HK-2 (cell line): ENCODE measurements at regions not wholly inside any gene's neighbourhood (a gene's known extent, or its start where the extent isn't known, plus 50 kb on each side); places are given as distances from the start of the nearest gene placed in this dataset.

Experiments
- DNase-seq: peaks from one replicate; pipeline ENCODE4 v3.0.0-alpha.2; 2018; ENCODE audit not compliant: unreplicated experiment

- DNase-seq, result no peak
Measured at GRCh38 chr1:81618376-81618775, 182.4 kb upstream of the ADGRL2 start.

- DNase-seq, result no peak
Measured at GRCh38 chr1:81617308-81617967, 183.3 kb upstream of the ADGRL2 start.

- no peak for DNase-seq
Measured at GRCh38 chr1:81613803-81614202, 186.9 kb upstream of the ADGRL2 start.

GRCh38 chr1:81607924-81608323 lies 192.8 kb upstream of the ADGRL2 start:
- DNase-seq, result no peak

- no peak for DNase-seq
Measured at GRCh38 chr1:81607086-81607485, 193.6 kb upstream of the ADGRL2 start.

GRCh38 chr1:81606656-81607055 lies 194.1 kb upstream of the ADGRL2 start:
- no peak for DNase-seq

- no peak for DNase-seq
Measured at GRCh38 chr1:81605023-81605422, 195.7 kb upstream of the ADGRL2 start.

- DNase-seq, result no peak
Measured at GRCh38 chr1:81600878-81601622, 199.7 kb upstream of the ADGRL2 start.

- no peak for DNase-seq
Measured at GRCh38 chr1:81600363-81600762, 200.4 kb upstream of the ADGRL2 start.

- DNase-seq, result no peak
Measured at GRCh38 chr1:81598623-81599022, 202.1 kb upstream of the ADGRL2 start.

GRCh38 chr1:81597720-81598426 lies 202.9 kb upstream of the ADGRL2 start:
- DNase-seq, result no peak

- no peak for DNase-seq
Measured at GRCh38 chr1:81596341-81596740, 204.4 kb upstream of the ADGRL2 start.

- no peak for DNase-seq
Measured at GRCh38 chr1:81594206-81594605, 206.5 kb upstream of the ADGRL2 start.

- DNase-seq, result no peak
Measured at GRCh38 chr1:81592233-81592632, 208.5 kb upstream of the ADGRL2 start.

GRCh38 chr1:81590171-81590570 lies 210.6 kb upstream of the ADGRL2 start:
- DNase-seq, result no peak

- no peak for DNase-seq
Measured at GRCh38 chr1:81588149-81588548, 212.6 kb upstream of the ADGRL2 start.

GRCh38 chr1:81587426-81587825 lies 213.3 kb upstream of the ADGRL2 start:
- DNase-seq, result no peak

- no peak for DNase-seq
Measured at GRCh38 chr1:81585371-81585770, 215.4 kb upstream of the ADGRL2 start.

GRCh38 chr1:81584398-81584797 lies 216.3 kb upstream of the ADGRL2 start:
- no peak for DNase-seq

GRCh38 chr1:81583878-81584277 lies 216.9 kb upstream of the ADGRL2 start:
- no peak for DNase-seq

GRCh38 chr1:81582467-81582986 lies 218.2 kb upstream of the ADGRL2 start:
- DNase-seq, result no peak

- no peak for DNase-seq
Measured at GRCh38 chr1:81578867-81579266, 221.9 kb upstream of the ADGRL2 start.
